ENCODE measurements at regions not wholly inside any gene's neighbourhood (a gene's known extent, or its start where the extent isn't known, plus 50 kb on each side); places are given as distances from the start of the nearest gene placed in this dataset.

- TF ChIP-seq POLR2A (IDR thresholded peaks at IDR 0.05) (no peak), CTCF (IDR thresholded peaks at IDR 0.05) (no peak)
Observed at GRCh38 chr7:125661677-125662076, 732.1 kb upstream of the POT1 start.

Measured in testis (tissue), 2 donors.